Kasumi-1 (cell line): ENCODE measurements at regions not wholly inside any gene's neighbourhood (a gene's known extent, or its start where the extent isn't known, plus 50 kb on each side); places are given as distances from the start of the nearest gene placed in this dataset.

Experiments
- DNase-seq, 2 experiments: peaks; one replicate each; lab custom pipeline; 2025; lab: John Stamatoyannopoulos, UW

- no peak for DNase-seq
Measured at GRCh38 chr7:101708223-101708622, 79.1 kb upstream of the MYL10 start.

GRCh38 chr7:101712652-101713051 is 83.6 kb upstream of the MYL10 start:
- DNase-seq: no peak

- DNase-seq: no peak
Measured at GRCh38 chr7:101714097-101714496, 85.0 kb upstream of the MYL10 start.

GRCh38 chr7:101717628-101718357 is 88.7 kb upstream of the MYL10 start:
- peak; percentile 77 to 84 for DNase-seq

- DNase-seq: peak in 1 of 2 experiments; percentile 26
Measured at GRCh38 chr7:101718363-101719122, 89.4 kb upstream of the MYL10 start.

- no peak for DNase-seq
Measured at GRCh38 chr7:101719123-101719470, 90.0 kb upstream of the MYL10 start.

- no peak for DNase-seq
Measured at GRCh38 chr7:101720324-101720723, 91.2 kb upstream of the MYL10 start.

DNA sequence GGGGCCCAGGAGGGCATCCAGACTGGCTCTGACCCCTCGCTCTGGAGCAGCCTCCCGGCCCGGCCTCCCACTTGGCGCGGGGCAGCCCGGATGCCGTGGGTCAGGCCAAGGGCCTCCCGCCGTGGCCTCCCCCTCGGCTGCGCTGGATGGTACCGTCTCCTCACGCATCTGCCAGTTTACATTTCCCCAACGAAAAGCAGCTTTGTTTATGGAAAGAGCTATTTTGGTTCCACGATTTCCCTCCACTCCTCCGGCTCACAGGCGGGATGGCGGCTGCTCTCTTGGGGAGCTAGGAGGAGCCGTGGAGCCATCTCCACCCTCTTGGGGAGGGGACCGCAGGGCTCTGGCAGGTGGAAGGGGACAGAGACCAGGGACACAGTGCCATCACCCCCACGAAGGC is 93.2 kb upstream of the MYL10 start:
- DNase-seq: no peak

GRCh38 chr7:101723835-101724234 is 93.6 kb upstream of the CUX1 start:
- no peak for DNase-seq

DNA sequence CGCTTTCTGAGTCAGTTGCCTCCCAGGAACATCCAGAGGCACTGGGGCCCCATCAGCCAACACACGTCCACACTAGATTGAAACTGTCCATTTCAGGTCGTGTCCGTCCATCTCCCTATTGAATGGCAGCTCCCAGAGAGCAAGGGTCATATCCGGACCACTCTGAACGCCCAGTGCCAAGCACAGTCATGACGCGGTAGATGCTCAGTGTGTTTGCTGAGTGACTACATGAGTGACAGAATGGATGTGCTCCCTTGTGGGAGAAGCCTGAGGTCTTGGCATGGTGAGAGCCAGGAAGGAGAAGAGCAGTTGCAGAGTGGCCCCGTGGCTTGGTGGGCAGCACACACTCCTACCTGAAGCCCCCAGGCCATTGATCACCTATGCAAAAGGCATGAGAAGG is 92.5 kb upstream of the CUX1 start:
- no peak for DNase-seq

DNA sequence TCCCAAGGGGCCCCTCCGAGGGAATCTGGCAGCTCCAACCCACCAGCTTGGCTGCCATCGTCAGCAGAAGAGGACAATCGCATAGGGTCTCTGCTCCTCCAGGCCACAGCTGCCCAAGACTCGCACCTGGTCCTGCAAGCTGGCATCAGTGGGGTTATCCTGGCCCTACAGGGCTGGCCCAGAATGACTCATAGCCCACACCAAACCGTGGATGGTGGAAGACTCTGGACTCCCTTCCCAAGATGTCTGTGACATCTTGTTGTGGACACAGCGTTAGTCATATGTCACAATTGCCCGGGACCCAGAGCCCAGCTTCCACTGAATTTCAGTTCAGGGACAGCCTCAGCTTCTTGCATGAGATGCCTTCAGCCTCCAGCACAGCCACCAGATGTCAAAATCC is 91.5 kb upstream of the CUX1 start:
- no peak for DNase-seq

DNA sequence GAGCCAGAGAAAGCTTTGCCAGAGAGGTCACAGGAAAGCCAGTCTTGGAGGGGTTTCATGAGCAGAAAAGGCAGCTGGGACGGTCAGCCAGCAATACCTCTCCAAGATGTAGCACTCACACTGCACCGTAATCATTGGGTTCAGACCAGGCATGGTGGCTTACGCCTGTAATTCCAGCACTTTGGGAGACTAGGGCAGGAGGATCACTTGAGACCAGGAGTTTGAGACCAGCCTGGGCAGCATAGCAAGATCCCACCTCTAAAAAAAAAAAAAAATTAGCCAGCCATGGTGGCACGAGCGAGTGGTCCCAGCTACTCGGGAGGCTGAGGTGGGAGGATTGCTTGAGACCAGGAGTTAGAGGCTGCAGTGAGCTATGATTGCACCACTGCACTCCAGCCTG is 90.2 kb upstream of the CUX1 start:
- no peak for DNase-seq

DNA sequence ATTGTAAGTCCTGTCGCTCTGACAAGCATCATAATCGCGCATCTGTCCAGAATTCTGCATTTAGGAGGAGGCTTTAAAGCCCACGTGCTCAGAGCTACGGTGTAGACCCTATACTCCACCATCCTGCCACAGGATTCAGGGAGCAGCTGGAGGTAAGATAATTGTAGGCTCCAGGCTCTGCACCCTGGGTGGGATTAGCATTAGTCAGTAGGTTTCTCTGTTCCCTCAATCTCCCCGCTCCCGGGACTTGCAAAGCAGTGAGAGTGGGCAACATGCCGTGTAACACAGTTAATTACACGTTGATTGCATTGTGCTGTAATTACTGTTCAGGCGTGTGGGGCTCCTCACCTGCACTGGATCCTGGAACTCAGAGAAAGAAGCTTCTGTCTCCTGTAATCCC is 89.3 kb upstream of the CUX1 start:
- no peak for DNase-seq

DNA sequence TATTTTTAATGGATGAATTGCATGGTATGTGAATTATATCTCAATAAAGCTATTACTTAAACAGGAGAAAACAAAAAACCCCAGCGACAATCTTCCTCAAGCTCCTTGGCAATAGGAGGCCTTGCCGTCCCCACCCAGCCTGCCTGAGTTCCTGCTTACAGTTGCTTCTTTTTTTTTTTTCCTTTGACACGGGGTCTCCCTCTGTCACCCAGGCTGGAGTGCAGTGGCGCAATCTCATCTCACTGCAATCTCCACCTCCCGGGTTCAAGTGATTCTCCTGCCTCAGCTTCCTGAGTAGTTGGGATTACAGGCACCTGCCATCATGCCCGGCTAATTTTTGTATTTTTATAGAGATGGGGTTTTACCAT is 88.6 kb upstream of the CUX1 start:
- peak; percentile 37 to 41 for DNase-seq

- no peak for DNase-seq
Measured at GRCh38 chr7:101729241-101729883, 88.1 kb upstream of the CUX1 start.

DNA sequence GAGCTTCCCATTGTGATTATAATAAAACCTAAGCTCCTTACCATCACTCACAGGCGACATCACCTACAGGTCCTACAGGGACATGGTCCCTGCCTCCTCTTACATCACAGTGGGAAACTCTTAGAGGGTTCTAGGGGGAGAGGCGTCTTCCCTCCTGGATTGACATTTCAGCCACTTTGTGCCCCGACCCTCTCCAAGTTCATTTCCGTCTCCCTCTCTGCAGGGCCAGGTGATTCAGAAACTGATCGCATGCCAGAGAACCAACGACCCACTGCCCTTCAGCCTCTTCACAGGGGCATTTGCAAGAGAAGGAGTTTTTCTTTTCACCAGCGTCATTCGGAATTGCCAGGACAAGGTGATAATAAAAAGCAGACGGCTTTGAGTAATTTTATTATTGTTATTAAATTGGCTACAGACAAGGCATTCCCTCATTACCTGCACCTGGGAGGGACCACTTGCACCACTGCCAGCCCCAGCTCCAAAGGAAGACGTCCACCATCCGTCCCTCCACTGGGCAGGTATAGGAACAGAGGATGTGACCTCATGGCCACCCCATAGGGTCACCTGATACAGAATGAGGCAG is 85.8 kb upstream of the CUX1 start:
- no peak for DNase-seq

GRCh38 chr7:101733713-101734475 is 83.5 kb upstream of the CUX1 start:
- peak; percentile 86 to 89 for DNase-seq

GRCh38 chr7:101736084-101736483 is 81.3 kb upstream of the CUX1 start:
- no peak for DNase-seq

DNA sequence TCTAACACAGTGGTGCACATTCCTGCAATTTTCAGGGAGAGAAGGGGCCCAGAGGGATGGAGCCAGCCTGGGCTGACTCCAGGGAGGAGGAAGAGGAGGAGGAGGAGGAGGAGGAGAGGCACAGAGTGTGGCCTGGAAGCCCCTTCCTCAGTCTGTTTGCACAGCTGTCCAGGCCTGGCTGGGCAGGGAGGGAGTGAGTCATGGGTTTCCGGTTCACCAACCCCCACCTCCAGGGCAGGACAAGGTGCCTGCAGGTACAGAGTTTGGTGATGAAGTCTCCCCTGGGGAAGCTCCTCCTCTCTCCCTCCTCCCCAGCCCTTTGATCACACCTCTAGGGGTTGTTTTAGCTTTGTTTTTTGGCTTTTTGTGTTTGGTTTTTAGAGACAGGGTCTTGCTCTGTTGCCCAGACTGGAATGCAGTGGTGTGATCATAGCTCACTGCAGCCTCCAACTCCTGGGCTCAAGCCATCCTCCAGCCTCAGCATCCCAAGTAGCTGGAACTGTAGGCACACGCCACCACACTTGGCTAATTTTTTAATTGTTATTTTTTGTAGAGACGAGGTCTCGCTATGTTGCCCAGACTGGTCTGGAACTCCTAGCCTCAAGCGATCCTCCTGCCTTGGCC is 77.5 kb upstream of the CUX1 start:
- DNase-seq: no peak

DNA sequence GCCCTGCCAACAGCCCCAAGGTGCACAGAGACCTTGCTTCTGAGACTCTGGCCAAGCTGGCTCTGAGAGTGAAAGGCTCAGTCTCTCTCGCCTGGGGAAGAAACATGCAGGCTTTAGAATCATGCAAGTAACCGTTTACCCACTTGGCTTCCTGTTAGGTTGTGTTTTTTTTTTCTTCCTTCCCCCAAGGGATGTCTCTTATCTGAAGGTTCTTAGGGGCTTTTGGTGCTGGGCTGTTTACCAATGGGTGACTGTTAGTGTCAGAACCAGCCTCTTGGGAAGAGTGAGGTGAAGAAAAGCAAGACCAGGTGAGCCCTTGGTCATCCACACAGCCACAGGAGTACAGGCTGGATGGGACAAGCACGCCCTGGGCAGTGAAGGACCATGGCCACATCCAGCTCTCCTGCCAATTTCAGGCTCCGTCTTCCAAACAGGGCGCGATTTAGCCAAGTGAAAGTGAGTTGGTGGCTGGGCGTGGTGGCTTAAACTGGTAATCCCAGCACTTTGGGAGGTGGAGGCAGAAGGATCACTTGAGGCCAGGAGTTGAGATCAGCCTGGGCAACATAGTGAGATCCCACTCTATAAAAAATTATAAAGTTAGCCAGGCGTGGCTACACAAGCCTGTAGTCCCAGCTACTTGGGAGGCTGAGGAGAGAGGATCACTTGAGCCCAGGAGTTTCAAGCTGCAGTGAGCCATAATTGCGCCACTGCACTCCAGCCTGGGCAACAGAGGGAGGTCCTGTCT is 76.3 kb upstream of the CUX1 start:
- peak; percentile 76 to 83 for DNase-seq
